ENCODE measurements at regions not wholly inside any gene's neighbourhood (a gene's known extent, or its start where the extent isn't known, plus 50 kb on each side); places are given as distances from the start of the nearest gene placed in this dataset.

- TF ChIP-seq STAT1 (IDR thresholded peaks at IDR 0.05; ENCODE audit: unreplicated experiment) (no peak), EZH2phosphoT487 (IDR thresholded peaks at IDR 0.05; ENCODE audit: unreplicated experiment) (no peak), NANOG (IDR thresholded peaks at IDR 0.05; ENCODE audit: borderline replicate concordance) (no peak)
- TF ChIP-seq, protein P1, sequence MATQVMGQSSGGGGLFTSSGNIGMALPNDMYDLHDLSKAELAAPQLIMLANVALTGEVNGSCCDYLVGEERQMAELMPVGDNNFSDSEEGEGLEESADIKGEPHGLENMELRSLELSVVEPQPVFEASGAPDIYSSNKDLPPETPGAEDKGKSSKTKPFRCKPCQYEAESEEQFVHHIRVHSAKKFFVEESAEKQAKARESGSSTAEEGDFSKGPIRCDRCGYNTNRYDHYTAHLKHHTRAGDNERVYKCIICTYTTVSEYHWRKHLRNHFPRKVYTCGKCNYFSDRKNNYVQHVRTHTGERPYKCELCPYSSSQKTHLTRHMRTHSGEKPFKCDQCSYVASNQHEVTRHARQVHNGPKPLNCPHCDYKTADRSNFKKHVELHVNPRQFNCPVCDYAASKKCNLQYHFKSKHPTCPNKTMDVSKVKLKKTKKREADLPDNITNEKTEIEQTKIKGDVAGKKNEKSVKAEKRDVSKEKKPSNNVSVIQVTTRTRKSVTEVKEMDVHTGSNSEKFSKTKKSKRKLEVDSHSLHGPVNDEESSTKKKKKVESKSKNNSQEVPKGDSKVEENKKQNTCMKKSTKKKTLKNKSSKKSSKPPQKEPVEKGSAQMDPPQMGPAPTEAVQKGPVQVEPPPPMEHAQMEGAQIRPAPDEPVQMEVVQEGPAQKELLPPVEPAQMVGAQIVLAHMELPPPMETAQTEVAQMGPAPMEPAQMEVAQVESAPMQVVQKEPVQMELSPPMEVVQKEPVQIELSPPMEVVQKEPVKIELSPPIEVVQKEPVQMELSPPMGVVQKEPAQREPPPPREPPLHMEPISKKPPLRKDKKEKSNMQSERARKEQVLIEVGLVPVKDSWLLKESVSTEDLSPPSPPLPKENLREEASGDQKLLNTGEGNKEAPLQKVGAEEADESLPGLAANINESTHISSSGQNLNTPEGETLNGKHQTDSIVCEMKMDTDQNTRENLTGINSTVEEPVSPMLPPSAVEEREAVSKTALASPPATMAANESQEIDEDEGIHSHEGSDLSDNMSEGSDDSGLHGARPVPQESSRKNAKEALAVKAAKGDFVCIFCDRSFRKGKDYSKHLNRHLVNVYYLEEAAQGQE (IDR thresholded peaks at IDR 0.05; ENCODE audit: unreplicated experiment): no peak
- TF ChIP-seq, protein P2, sequence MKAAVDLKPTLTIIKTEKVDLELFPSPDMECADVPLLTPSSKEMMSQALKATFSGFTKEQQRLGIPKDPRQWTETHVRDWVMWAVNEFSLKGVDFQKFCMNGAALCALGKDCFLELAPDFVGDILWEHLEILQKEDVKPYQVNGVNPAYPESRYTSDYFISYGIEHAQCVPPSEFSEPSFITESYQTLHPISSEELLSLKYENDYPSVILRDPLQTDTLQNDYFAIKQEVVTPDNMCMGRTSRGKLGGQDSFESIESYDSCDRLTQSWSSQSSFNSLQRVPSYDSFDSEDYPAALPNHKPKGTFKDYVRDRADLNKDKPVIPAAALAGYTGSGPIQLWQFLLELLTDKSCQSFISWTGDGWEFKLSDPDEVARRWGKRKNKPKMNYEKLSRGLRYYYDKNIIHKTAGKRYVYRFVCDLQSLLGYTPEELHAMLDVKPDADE (IDR thresholded peaks at IDR 0.05): no peak
- TF ChIP-seq, protein P3, sequence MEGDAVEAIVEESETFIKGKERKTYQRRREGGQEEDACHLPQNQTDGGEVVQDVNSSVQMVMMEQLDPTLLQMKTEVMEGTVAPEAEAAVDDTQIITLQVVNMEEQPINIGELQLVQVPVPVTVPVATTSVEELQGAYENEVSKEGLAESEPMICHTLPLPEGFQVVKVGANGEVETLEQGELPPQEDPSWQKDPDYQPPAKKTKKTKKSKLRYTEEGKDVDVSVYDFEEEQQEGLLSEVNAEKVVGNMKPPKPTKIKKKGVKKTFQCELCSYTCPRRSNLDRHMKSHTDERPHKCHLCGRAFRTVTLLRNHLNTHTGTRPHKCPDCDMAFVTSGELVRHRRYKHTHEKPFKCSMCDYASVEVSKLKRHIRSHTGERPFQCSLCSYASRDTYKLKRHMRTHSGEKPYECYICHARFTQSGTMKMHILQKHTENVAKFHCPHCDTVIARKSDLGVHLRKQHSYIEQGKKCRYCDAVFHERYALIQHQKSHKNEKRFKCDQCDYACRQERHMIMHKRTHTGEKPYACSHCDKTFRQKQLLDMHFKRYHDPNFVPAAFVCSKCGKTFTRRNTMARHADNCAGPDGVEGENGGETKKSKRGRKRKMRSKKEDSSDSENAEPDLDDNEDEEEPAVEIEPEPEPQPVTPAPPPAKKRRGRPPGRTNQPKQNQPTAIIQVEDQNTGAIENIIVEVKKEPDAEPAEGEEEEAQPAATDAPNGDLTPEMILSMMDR (conservative IDR thresholded peaks at IDR 0.05; ENCODE audit: low read depth in 2 of 2): no peak
Observed at GRCh38 chr10:108443636-108444035, 1279.1 kb upstream of the SORCS1 start (continued).

DNA sequence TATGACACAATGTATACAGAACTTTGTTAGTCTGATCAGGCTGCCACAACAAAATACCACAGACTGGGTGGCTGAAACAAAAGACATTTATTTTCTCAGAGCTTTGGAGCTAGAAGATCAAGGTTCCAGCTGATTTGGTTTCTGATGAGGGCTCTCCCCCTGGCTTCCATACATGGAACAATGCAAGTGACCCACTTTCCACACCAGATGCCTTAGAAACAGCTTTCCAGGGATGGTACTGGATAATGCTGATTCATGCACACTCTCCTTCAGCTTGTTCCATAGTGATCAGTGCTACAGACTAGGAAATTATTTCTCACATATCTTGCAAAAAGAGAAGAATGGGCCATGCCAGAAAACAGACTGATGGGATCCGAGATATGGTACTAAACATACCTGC lies 1274.9 kb upstream of the SORCS1 start:
- Mint-ChIP-seq H3K27ac (no peak overlapping the region; the same call in 1 of the 2 replicates), H3K27me3 (ENCODE audit: insufficient read depth, low read depth, poor library complexity) (no peaks in the 10 kb centered on the region), H3K4me3 (no peak overlapping the region), H3K4me1 (no peaks in the 10 kb centered on the region), H3K9me3 (no peaks in the 10 kb centered on the region; the same call in 2 of the 3 replicates), H3K36me3 (ENCODE audit: low read depth) (no peaks in the 10 kb centered on the region)
- Histone ChIP-seq H3K36me3 (ENCODE audit: insufficient read depth) (no peaks in the 10 kb centered on the region), H2AFZ (no peak overlapping the region), H3K4me3 (no peak overlapping the region), H4K20me1 (replicated peaks; ENCODE audit: insufficient read depth) (no peaks in the 10 kb centered on the region), H3K79me2 (replicated peaks; ENCODE audit: insufficient read depth) (no peaks in the 10 kb centered on the region), H3K4me1 (ENCODE audit: insufficient read depth) (no peaks in the 10 kb centered on the region), H3K27ac (ENCODE audit: low read depth) (no peak overlapping the region), H3K27me3 (ENCODE audit: insufficient read depth) (no peaks in the 10 kb centered on the region), H3F3A (replicated peaks; ENCODE audit: low read depth) (no peaks in the 10 kb centered on the region), H3K9me2 (ENCODE audit: insufficient read depth) (0 out of 2 replicates have a peak, but pooled peaks cover 3% of the 10 kb centered on the region), H3K4me2 (no peak overlapping the region)
- DNase-seq (ENCODE audit: low spot score) (no peak), ATAC-seq (no peak)
- TF ChIP-seq POLR2AphosphoS5 (IDR thresholded peaks at IDR 0.05; ENCODE audit: low read depth): no peak
- TF ChIP-seq, protein P4, sequence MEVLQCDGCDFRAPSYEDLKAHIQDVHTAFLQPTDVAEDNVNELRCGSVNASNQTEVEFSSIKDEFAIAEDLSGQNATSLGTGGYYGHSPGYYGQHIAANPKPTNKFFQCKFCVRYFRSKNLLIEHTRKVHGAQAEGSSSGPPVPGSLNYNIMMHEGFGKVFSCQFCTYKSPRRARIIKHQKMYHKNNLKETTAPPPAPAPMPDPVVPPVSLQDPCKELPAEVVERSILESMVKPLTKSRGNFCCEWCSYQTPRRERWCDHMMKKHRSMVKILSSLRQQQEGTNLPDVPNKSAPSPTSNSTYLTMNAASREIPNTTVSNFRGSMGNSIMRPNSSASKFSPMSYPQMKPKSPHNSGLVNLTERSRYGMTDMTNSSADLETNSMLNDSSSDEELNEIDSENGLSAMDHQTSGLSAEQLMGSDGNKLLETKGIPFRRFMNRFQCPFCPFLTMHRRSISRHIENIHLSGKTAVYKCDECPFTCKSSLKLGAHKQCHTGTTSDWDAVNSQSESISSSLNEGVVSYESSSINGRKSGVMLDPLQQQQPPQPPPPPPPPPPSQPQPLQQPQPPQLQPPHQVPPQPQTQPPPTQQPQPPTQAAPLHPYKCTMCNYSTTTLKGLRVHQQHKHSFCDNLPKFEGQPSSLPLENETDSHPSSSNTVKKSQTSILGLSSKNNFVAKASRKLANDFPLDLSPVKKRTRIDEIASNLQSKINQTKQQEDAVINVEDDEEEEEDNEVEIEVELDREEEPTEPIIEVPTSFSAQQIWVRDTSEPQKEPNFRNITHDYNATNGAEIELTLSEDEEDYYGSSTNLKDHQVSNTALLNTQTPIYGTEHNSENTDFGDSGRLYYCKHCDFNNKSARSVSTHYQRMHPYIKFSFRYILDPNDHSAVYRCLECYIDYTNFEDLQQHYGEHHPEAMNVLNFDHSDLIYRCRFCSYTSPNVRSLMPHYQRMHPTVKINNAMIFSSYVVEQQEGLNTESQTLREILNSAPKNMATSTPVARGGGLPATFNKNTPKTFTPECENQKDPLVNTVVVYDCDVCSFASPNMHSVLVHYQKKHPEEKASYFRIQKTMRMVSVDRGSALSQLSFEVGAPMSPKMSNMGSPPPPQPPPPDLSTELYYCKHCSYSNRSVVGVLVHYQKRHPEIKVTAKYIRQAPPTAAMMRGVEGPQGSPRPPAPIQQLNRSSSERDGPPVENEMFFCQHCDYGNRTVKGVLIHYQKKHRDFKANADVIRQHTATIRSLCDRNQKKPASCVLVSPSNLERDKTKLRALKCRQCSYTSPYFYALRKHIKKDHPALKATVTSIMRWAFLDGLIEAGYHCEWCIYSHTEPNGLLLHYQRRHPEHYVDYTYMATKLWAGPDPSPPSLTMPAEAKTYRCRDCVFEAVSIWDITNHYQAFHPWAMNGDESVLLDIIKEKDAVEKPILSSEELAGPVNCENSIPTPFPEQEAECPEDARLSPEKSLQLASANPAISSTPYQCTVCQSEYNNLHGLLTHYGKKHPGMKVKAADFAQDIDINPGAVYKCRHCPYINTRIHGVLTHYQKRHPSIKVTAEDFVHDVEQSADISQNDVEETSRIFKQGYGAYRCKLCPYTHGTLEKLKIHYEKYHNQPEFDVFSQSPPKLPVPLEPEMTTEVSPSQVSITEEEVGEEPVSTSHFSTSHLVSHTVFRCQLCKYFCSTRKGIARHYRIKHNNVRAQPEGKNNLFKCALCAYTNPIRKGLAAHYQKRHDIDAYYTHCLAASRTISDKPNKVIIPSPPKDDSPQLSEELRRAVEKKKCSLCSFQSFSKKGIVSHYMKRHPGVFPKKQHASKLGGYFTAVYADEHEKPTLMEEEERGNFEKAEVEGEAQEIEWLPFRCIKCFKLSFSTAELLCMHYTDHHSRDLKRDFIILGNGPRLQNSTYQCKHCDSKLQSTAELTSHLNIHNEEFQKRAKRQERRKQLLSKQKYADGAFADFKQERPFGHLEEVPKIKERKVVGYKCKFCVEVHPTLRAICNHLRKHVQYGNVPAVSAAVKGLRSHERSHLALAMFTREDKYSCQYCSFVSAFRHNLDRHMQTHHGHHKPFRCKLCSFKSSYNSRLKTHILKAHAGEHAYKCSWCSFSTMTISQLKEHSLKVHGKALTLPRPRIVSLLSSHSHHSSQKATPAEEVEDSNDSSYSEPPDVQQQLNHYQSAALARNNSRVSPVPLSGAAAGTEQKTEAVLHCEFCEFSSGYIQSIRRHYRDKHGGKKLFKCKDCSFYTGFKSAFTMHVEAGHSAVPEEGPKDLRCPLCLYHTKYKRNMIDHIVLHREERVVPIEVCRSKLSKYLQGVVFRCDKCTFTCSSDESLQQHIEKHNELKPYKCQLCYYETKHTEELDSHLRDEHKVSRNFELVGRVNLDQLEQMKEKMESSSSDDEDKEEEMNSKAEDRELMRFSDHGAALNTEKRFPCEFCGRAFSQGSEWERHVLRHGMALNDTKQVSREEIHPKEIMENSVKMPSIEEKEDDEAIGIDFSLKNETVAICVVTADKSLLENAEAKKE (CRISPR knock-in tag; IDR thresholded peaks at IDR 0.05): no peak
- TF ChIP-seq, protein P1 (IDR thresholded peaks at IDR 0.05; ENCODE audit: unreplicated experiment): no peak

Measured in GM23338 (cell line).